ENCODE measurements at regions not wholly inside any gene's neighbourhood (a gene's known extent, or its start where the extent isn't known, plus 50 kb on each side); places are given as distances from the start of the nearest gene placed in this dataset.

DNA sequence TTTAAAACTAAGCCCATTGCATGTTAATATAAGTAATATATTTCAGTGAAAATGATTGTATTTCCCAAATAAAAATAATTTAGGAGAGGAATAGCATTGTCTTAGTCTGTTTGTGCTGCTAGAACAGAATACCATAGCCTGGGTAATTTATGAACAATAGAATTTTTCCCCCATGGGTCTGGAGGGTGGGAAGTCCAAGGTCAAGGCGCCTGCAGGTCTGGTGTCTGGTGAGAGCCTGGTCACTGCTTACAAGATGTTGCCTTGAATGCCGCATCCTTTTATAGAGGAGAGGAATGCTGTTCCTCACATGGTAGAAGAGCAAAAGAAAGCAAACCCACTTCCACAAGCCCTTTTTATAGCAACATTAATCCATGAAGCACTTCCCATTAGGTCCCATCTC, 161.3 kb upstream of the ZFHX3 start:
- TF ChIP-seq, protein P1, sequence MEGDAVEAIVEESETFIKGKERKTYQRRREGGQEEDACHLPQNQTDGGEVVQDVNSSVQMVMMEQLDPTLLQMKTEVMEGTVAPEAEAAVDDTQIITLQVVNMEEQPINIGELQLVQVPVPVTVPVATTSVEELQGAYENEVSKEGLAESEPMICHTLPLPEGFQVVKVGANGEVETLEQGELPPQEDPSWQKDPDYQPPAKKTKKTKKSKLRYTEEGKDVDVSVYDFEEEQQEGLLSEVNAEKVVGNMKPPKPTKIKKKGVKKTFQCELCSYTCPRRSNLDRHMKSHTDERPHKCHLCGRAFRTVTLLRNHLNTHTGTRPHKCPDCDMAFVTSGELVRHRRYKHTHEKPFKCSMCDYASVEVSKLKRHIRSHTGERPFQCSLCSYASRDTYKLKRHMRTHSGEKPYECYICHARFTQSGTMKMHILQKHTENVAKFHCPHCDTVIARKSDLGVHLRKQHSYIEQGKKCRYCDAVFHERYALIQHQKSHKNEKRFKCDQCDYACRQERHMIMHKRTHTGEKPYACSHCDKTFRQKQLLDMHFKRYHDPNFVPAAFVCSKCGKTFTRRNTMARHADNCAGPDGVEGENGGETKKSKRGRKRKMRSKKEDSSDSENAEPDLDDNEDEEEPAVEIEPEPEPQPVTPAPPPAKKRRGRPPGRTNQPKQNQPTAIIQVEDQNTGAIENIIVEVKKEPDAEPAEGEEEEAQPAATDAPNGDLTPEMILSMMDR (IDR thresholded peaks at IDR 0.05) = no peak
- TF ChIP-seq POLR2A (IDR thresholded peaks at IDR 0.05) = no peak
- no peaks in the 10 kb centered on the region for H3K36me3 ChIP-seq
- H3K9me3 ChIP-seq = no peaks in the 10 kb centered on the region
- H3K27me3 ChIP-seq = no peaks in the 10 kb centered on the region
- intact Hi-C loops (cut with DNase I) = no loop called here
- no peak overlapping the region for H3K4me3 ChIP-seq
- DNase-seq (no peak), ATAC-seq (no peak)
- no CpG with 5 or more reads among the region's 2 CpGs for WGBS (ENCODE audit: insufficient coverage, low coverage, low lambda C conversion rate, missing lambda C conversion rate)
- no peak overlapping the region for H3K27ac ChIP-seq
- peaks cover 0 to 32% (median 6%) of the 10 kb centered on the region in 4 donors for H3K4me1 ChIP-seq

- ATAC-seq (peak; percentile 36 to 66 (median 45)), DNase-seq (no peak)
- H3K27me3 ChIP-seq = no peaks in the 10 kb centered on the region
- no peaks in the 10 kb centered on the region for H3K36me3 ChIP-seq
- peaks cover 0 to 46% (median 6%) of the 10 kb centered on the region in 4 donors for H3K4me1 ChIP-seq
- intact Hi-C loops (cut with DNase I) = no loop called here
- H3K27ac ChIP-seq = no peak overlapping the region
- TF ChIP-seq POLR2A (IDR thresholded peaks at IDR 0.05) = no peak
- TF ChIP-seq, protein P1 (IDR thresholded peaks at IDR 0.05) = no peak
- WGBS (ENCODE audit: insufficient coverage, low coverage, low lambda C conversion rate, missing lambda C conversion rate) = 49% methylated on average over 2 of the region's 2 CpGs
- H3K4me3 ChIP-seq = no peak overlapping the region
- no peaks in the 10 kb centered on the region for H3K9me3 ChIP-seq
These were observed 158.3 kb upstream of the ZFHX3 start for GRCh38 chr16:73206151-73206707.

GRCh38 chr16:73205153-73205886, 157.4 kb upstream of the ZFHX3 start:
- Histone ChIP-seq H3K36me3 (no peaks in the 10 kb centered on the region), H3K27me3 (no peaks in the 10 kb centered on the region), H3K4me3 (no peak overlapping the region), H3K4me1 (peaks cover 0 to 44% (median 6%) of the 10 kb centered on the region in 4 donors), H3K9me3 (no peaks in the 10 kb centered on the region), H3K27ac (peak overlapping the region in 1 of 3 donors; percentile 46)
- TF ChIP-seq POLR2A (IDR thresholded peaks at IDR 0.05) = no peak
- TF ChIP-seq, protein P1 (IDR thresholded peaks at IDR 0.05) = no peak
- intact Hi-C loops (cut with DNase I) = no loop called here
- WGBS (ENCODE audit: insufficient coverage, low coverage, low lambda C conversion rate, missing lambda C conversion rate) = 41% methylated on average over 9 of the region's 9 CpGs
- DNase-seq (no peak), ATAC-seq (peak in 3 of 4 donors; percentile 10 to 39 (median 23))

DNA sequence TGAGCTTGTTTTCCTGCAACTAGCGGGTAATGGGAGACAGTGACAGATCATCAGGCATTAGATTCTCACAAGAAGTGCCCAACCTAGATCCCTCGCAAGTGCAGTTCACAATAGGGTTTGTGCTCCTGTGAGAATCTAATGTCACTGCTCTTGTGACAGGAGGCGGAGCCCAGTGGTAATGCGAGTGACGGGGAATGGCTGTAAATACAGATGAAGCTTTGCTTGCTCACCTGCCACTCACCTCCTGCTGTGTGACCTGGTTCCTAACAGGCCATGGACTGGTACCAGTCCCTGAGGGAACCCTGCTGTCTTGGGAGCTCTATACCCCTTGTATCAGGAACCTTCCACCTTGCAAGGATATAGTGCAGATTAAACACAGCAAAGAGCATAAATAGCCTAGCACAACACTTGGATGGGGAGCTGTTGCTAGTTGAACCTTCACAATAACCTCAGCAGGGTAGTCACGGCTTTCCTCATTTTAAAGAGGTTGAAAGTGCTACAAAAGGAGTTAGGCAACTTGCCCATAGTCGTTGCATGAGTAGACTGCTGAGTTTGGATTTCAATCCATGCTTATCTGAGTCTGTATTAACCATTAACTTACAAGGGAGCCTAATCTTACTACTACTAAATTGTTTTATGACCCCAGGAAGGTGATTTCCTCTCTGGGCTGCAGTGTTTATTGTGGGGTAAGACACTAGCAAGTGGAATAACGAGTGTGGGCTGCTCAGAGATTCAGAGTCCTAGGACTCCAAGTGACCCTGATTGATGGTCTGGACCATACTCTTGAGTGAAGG, 156.6 kb upstream of the ZFHX3 start:
- WGBS (ENCODE audit: insufficient coverage, low coverage, low lambda C conversion rate, missing lambda C conversion rate) = 48% methylated on average over 8 of the region's 8 CpGs
- DNase-seq (peak in 2 of 3 donors; percentile 49), ATAC-seq (peak; percentile 70 to 87 (median 78))
- Histone ChIP-seq H3K27ac (peak overlapping the region in 1 of 3 donors; percentile 46), H3K4me3 (no peak overlapping the region), H3K36me3 (no peaks in the 10 kb centered on the region), H3K9me3 (no peaks in the 10 kb centered on the region), H3K27me3 (no peaks in the 10 kb centered on the region), H3K4me1 (peaks cover 0 to 38% (median 6%) of the 10 kb centered on the region in 4 donors)
- TF ChIP-seq, protein P1 (IDR thresholded peaks at IDR 0.05) = no peak
- no peak for TF ChIP-seq POLR2A (IDR thresholded peaks at IDR 0.05)
- intact Hi-C loops (cut with DNase I) = no loop called here

All from right lobe of liver (tissue), 6 donors.